ENCODE measurements at regions not wholly inside any gene's neighbourhood (a gene's known extent, or its start where the extent isn't known, plus 50 kb on each side); places are given as distances from the start of the nearest gene placed in this dataset.

GRCh38 chrX:43333543-43333942 lies 322.6 kb upstream of the MAOA start:
- H2AFZ ChIP-seq, result no peak overlapping the region
- no peaks in the 10 kb centered on the region for H3K27me3 Mint-ChIP-seq (ENCODE audit: insufficient read depth, low read depth, poor library complexity)
- H3K4me3 ChIP-seq, result no peak overlapping the region
- no peaks in the 10 kb centered on the region for H3K36me3 ChIP-seq (ENCODE audit: insufficient read depth)
- no peak for TF ChIP-seq NANOG (IDR thresholded peaks at IDR 0.05; ENCODE audit: borderline replicate concordance)
- no peak for TF ChIP-seq ZNF114 (CRISPR knock-in tag; IDR thresholded peaks at IDR 0.05)
- TF ChIP-seq CTCF (conservative IDR thresholded peaks at IDR 0.05; ENCODE audit: low read depth in 2 of 2), result peak; percentile 33 to 44
- no peaks in the 10 kb centered on the region for H3K79me2 ChIP-seq (replicated peaks; ENCODE audit: insufficient read depth)
- no peaks in the 10 kb centered on the region for H3F3A ChIP-seq (replicated peaks; ENCODE audit: low read depth)
- no peak overlapping the region for H3K4me3 Mint-ChIP-seq
- peak; percentile 30 for DNase-seq (ENCODE audit: low spot score)
- H3K27ac ChIP-seq (ENCODE audit: low read depth), result no peak overlapping the region
- no peak for ATAC-seq
- H3K9me2 ChIP-seq (ENCODE audit: insufficient read depth), result no peaks in the 10 kb centered on the region
- no peaks in the 10 kb centered on the region for H4K20me1 ChIP-seq (replicated peaks; ENCODE audit: insufficient read depth)
- H3K27me3 ChIP-seq (ENCODE audit: insufficient read depth), result no peaks in the 10 kb centered on the region
- no peaks in the 10 kb centered on the region for H3K4me1 Mint-ChIP-seq
- no peak overlapping the region for H3K27ac Mint-ChIP-seq
- H3K9me3 Mint-ChIP-seq, result peaks cover 38% of the 10 kb centered on the region; the same call in 2 of the 3 replicates
- H3K4me2 ChIP-seq, result no peak overlapping the region
- H3K36me3 Mint-ChIP-seq (ENCODE audit: low read depth), result peaks cover 41% of the 10 kb centered on the region
- H3K4me1 ChIP-seq (ENCODE audit: insufficient read depth), result no peaks in the 10 kb centered on the region

- Histone ChIP-seq H2AFZ (no peak overlapping the region), H3K27ac (ENCODE audit: low read depth) (no peak overlapping the region), H3K4me1 (ENCODE audit: insufficient read depth) (peaks cover 12% of the 10 kb centered on the region; the same call in 1 of the 2 replicates), H3K4me3 (no peak overlapping the region), H3K9me2 (ENCODE audit: insufficient read depth) (no peaks in the 10 kb centered on the region), H3K36me3 (ENCODE audit: insufficient read depth) (no peaks in the 10 kb centered on the region), H3K79me2 (replicated peaks; ENCODE audit: insufficient read depth) (no peaks in the 10 kb centered on the region), H3K27me3 (ENCODE audit: insufficient read depth) (no peaks in the 10 kb centered on the region), H3K4me2 (no peak overlapping the region), H4K20me1 (replicated peaks; ENCODE audit: insufficient read depth) (no peaks in the 10 kb centered on the region), H3F3A (replicated peaks; ENCODE audit: low read depth) (no peaks in the 10 kb centered on the region)
- Mint-ChIP-seq H3K4me3 (no peak overlapping the region), H3K27ac (no peak overlapping the region), H3K36me3 (ENCODE audit: low read depth) (peaks cover 27% of the 10 kb centered on the region), H3K9me3 (peaks cover 10% of the 10 kb centered on the region; the same call in 2 of the 3 replicates), H3K4me1 (peaks cover 13% of the 10 kb centered on the region), H3K27me3 (ENCODE audit: insufficient read depth, low read depth, poor library complexity) (peaks cover 2% of the 10 kb centered on the region)
- ATAC-seq, result no peak
- DNase-seq (ENCODE audit: low spot score), result no peak
- TF ChIP-seq JUNB (IDR thresholded peaks at IDR 0.05; ENCODE audit: unreplicated experiment) (no peak), NANOG (IDR thresholded peaks at IDR 0.05; ENCODE audit: borderline replicate concordance) (no peak), POLR2AphosphoS5 (IDR thresholded peaks at IDR 0.05; ENCODE audit: low read depth) (no peak), ZNF462 (CRISPR knock-in tag; IDR thresholded peaks at IDR 0.05) (no peak), ZNF331 (CRISPR knock-in tag; IDR thresholded peaks at IDR 0.05; ENCODE audit: low read depth) (no peak), EZH2 (IDR thresholded peaks at IDR 0.05; ENCODE audit: low read depth, unreplicated experiment) (no peak), EZH2phosphoT487 (IDR thresholded peaks at IDR 0.05; ENCODE audit: unreplicated experiment) (no peak), ZNF114 (CRISPR knock-in tag; IDR thresholded peaks at IDR 0.05) (no peak), REST (IDR thresholded peaks at IDR 0.05; ENCODE audit: unreplicated experiment) (no peak), CREB1 (CRISPR knock-in tag; IDR thresholded peaks at IDR 0.05; ENCODE audit: low read depth) (no peak), STAT1 (IDR thresholded peaks at IDR 0.05; ENCODE audit: unreplicated experiment) (no peak)
Measured at GRCh38 chrX:43345166-43345565, 310.9 kb upstream of the MAOA start.

Data from GM23338 (cell line).